Osteoblast (primary cell): ENCODE measurements at regions not wholly inside any gene's neighbourhood (a gene's known extent, or its start where the extent isn't known, plus 50 kb on each side); places are given as distances from the start of the nearest gene placed in this dataset.

ENCODE experiments used
- DNase-seq: peaks from one replicate; pipeline ENCODE4 v3.0.0; 2011; ENCODE audit warnings: low spot score, mixed read lengths; ENCODE audit not compliant: insufficient read length; ENCODE audit errors: missing footprints
- H2AFZ ChIP-seq: 2 replicates; pipeline ENCODE4 v1.6.0; 2011; ENCODE audit warnings: mild to moderate bottlenecking, low read length
- H3K27ac ChIP-seq: 2 replicates; pipeline ENCODE4 v1.5.1; 2011; ENCODE audit warnings: mild to moderate bottlenecking, low read depth, low read length, moderate library complexity
- H3K27me3 ChIP-seq: 2 replicates; pipeline ENCODE4 v1.6.0; 2012; ENCODE audit warnings: mild to moderate bottlenecking, control low read depth, inconsistent platforms, low read length, moderate library complexity; ENCODE audit not compliant: insufficient read depth
- H3K36me3 ChIP-seq: 2 replicates; pipeline ENCODE4 v1.5.1; 2011; ENCODE audit warnings: mild to moderate bottlenecking, low read length, control low read depth, moderate library complexity; ENCODE audit not compliant: insufficient read depth
- H3K4me1 ChIP-seq: 2 replicates; pipeline ENCODE4 v1.5.1; 2011; ENCODE audit warnings: mild to moderate bottlenecking, low read length, control low read depth, moderate library complexity; ENCODE audit not compliant: insufficient read depth
- H3K4me2 ChIP-seq: 2 replicates; pipeline ENCODE4 v1.6.0; 2011; ENCODE audit warnings: mild to moderate bottlenecking, low read length; ENCODE audit not compliant: insufficient read depth
- H3K4me3 ChIP-seq: fragments of 200-600 bp; sonication (generic); 3 replicates; pipeline ENCODE4 v1.5.1; 2012; ENCODE audit warnings: mild to moderate bottlenecking, low read length, inconsistent platforms; ENCODE audit not compliant: insufficient read depth
- H3K79me2 ChIP-seq: 2 replicates; pipeline ENCODE4 v1.6.0; 2012; ENCODE audit warnings: mild to moderate bottlenecking, low read length, control low read depth, inconsistent platforms; ENCODE audit not compliant: insufficient read depth
- H3K9me3 ChIP-seq: 2 replicates; pipeline ENCODE4 v1.5.1; 2011; ENCODE audit warnings: low read depth, low read length, control low read depth
- H4K20me1 ChIP-seq: 2 replicates; pipeline ENCODE4 v1.6.0; 2012; ENCODE audit warnings: mild to moderate bottlenecking, low read length, control low read depth; ENCODE audit not compliant: insufficient read depth
- TF ChIP-seq, protein P1 (sequence below): IDR thresholded peaks from 2 replicates; pipeline ENCODE4 v1.5.1; 2011; ENCODE audit warnings: mild to moderate bottlenecking, low read depth, low read length, moderate library complexity; ENCODE audit errors: extremely low read depth

GRCh38 chr2:136291871-136292270 lies 173.9 kb upstream of the CXCR4 start:
- Histone ChIP-seq H3K4me2 (no peak overlapping the region), H3K27ac (no peak overlapping the region), H3K79me2 (no peaks in the 10 kb centered on the region), H3K36me3 (no peaks in the 10 kb centered on the region), H3K4me1 (no peaks in the 10 kb centered on the region), H4K20me1 (no peaks in the 10 kb centered on the region), H3K27me3 (no peaks in the 10 kb centered on the region), H3K4me3 (no peak overlapping the region), H3K9me3 (no peaks in the 10 kb centered on the region), H2AFZ (no peak overlapping the region)
- TF ChIP-seq, protein P1, sequence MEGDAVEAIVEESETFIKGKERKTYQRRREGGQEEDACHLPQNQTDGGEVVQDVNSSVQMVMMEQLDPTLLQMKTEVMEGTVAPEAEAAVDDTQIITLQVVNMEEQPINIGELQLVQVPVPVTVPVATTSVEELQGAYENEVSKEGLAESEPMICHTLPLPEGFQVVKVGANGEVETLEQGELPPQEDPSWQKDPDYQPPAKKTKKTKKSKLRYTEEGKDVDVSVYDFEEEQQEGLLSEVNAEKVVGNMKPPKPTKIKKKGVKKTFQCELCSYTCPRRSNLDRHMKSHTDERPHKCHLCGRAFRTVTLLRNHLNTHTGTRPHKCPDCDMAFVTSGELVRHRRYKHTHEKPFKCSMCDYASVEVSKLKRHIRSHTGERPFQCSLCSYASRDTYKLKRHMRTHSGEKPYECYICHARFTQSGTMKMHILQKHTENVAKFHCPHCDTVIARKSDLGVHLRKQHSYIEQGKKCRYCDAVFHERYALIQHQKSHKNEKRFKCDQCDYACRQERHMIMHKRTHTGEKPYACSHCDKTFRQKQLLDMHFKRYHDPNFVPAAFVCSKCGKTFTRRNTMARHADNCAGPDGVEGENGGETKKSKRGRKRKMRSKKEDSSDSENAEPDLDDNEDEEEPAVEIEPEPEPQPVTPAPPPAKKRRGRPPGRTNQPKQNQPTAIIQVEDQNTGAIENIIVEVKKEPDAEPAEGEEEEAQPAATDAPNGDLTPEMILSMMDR = no peak
- DNase-seq = no peak

GRCh38 chr2:136290326-136290725 lies 172.4 kb upstream of the CXCR4 start:
- no peak overlapping the region for H2AFZ ChIP-seq
- H3K4me1 ChIP-seq = no peaks in the 10 kb centered on the region
- no peak for DNase-seq
- no peak overlapping the region for H3K4me2 ChIP-seq
- H3K27ac ChIP-seq = no peak overlapping the region
- no peak overlapping the region for H3K4me3 ChIP-seq
- H3K79me2 ChIP-seq = no peaks in the 10 kb centered on the region
- no peaks in the 10 kb centered on the region for H3K27me3 ChIP-seq
- TF ChIP-seq, protein P1 = no peak
- no peaks in the 10 kb centered on the region for H3K36me3 ChIP-seq
- no peaks in the 10 kb centered on the region for H3K9me3 ChIP-seq
- no peaks in the 10 kb centered on the region for H4K20me1 ChIP-seq

GRCh38 chr2:136288249-136288648 lies 170.3 kb upstream of the CXCR4 start:
- no peaks in the 10 kb centered on the region for H4K20me1 ChIP-seq
- no peak for DNase-seq
- no peaks in the 10 kb centered on the region for H3K36me3 ChIP-seq
- H3K4me2 ChIP-seq = no peak overlapping the region
- H2AFZ ChIP-seq = no peak overlapping the region
- TF ChIP-seq, protein P1 = no peak
- H3K27ac ChIP-seq = no peak overlapping the region
- no peaks in the 10 kb centered on the region for H3K4me1 ChIP-seq
- H3K4me3 ChIP-seq = no peak overlapping the region
- no peaks in the 10 kb centered on the region for H3K9me3 ChIP-seq
- H3K79me2 ChIP-seq = no peaks in the 10 kb centered on the region
- no peaks in the 10 kb centered on the region for H3K27me3 ChIP-seq

DNA sequence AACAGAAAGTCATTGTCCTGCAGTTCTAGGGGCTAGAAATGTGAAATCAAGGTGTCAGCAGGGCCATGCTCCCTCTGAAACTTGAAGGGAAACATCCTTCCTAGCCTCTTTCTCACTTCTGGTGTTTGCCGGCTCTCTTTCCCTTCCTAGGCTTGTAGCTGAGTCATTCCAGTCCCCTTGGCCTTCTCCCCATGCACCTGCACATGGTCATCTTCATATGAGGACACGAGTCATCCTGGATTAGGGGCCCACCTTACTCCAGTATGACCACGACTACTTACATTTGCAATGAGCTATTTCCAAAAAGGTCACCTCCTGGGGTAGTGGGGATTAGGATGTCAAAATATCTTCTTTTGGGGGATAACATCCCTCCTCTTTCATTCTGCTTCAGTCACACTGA lies 168.5 kb upstream of the CXCR4 start:
- no peaks in the 10 kb centered on the region for H3K79me2 ChIP-seq
- no peak overlapping the region for H2AFZ ChIP-seq
- H3K4me1 ChIP-seq = no peaks in the 10 kb centered on the region
- H3K27ac ChIP-seq = no peak overlapping the region
- H3K36me3 ChIP-seq = no peaks in the 10 kb centered on the region
- H3K4me2 ChIP-seq = no peak overlapping the region
- H4K20me1 ChIP-seq = no peaks in the 10 kb centered on the region
- H3K27me3 ChIP-seq = no peaks in the 10 kb centered on the region
- no peak overlapping the region for H3K4me3 ChIP-seq
- DNase-seq = no peak
- TF ChIP-seq, protein P1 = no peak
- no peaks in the 10 kb centered on the region for H3K9me3 ChIP-seq
